ENCODE measurements at regions not wholly inside any gene's neighbourhood (a gene's known extent, or its start where the extent isn't known, plus 50 kb on each side); places are given as distances from the start of the nearest gene placed in this dataset.

DNA sequence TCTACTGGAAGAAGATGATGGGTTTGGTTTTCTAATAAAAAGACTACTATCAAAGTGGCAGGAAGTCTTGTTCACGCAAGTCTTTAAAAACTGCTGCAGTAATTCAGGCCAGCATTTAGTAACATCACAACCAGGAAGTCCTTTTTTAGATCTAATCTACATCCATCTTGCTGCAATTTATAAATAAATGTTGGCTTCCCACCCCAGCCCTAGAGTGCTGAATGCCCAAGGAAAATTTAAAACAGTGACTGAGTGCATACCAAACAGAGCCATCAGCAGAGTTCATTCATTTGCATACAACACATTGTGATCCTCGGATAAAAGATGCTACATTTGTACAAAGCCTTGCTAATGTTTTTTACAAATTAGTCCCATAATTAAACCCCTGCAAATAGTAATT, 72.1 kb downstream of the PHLDA1 start:
- intact Hi-C loops (cut with DNase I, micrococcal nuclease): no loop called here
- ChIA-PET CTCF (interaction anchor here (0.9 to 1.1 kb wide), 2 partner anchors 10 kb away, joined by 3 read pairs; no protein-coding TSS in a partner anchor), POLR2A (no interaction called here)
- no peaks in the 10 kb centered on the region for H3K36me3 ChIP-seq (ENCODE audit: insufficient read depth, low read length)
- no peak overlapping the region for H3K4me3 Mint-ChIP-seq
- no peaks in the 10 kb centered on the region for H3K9me3 Mint-ChIP-seq
- H3K4me1 ChIP-seq (ENCODE audit: insufficient read depth, low read length): peaks cover 6% of the 10 kb centered on the region
- no peaks in the 10 kb centered on the region for H3K36me3 Mint-ChIP-seq (ENCODE audit: low read depth)
- no peak overlapping the region for H3K4me3 ChIP-seq (ENCODE audit: low read length)
- TF ChIP-seq CTCF (IDR thresholded peaks at IDR 0.05): no peak
- ATAC-seq (ENCODE audit: poor library complexity): no peak
- H3K27me3 Mint-ChIP-seq: no peaks in the 10 kb centered on the region
- H3K27me3 ChIP-seq (ENCODE audit: control insufficient read depth in 1 of 2, insufficient read depth in 2 of 2, low read length in 2 of 2): no peaks in the 10 kb centered on the region
- peaks cover 17% of the 10 kb centered on the region for H3K4me1 Mint-ChIP-seq (ENCODE audit: low read depth)
- H3K27ac Mint-ChIP-seq: no peak overlapping the region
- no peak for DNase-seq
- no peaks in the 10 kb centered on the region for H3K9me3 ChIP-seq (ENCODE audit: control insufficient read depth in 1 of 2, insufficient read depth in 1 of 2, low read length in 2 of 2)
- H3K27ac ChIP-seq (ENCODE audit: low read depth in 1 of 2, low read length in 2 of 2): no peak overlapping the region

GRCh38 chr12:75959060-75959459, 72.5 kb downstream of the PHLDA1 start:
- intact Hi-C loops (cut with DNase I, micrococcal nuclease): no loop called here
- CTCF ChIA-PET: interaction anchor here (0.8 to 1.1 kb wide), 3 partner anchors 10 to 14 kb away, joined by 3 read pairs; no protein-coding TSS in a partner anchor
- peaks cover 17% of the 10 kb centered on the region for H3K4me1 Mint-ChIP-seq (ENCODE audit: low read depth)
- no peaks in the 10 kb centered on the region for H3K27me3 ChIP-seq (ENCODE audit: control insufficient read depth in 1 of 2, insufficient read depth in 2 of 2, low read length in 2 of 2)
- DNase-seq (no peak), ATAC-seq (ENCODE audit: poor library complexity) (no peak)
- no peaks in the 10 kb centered on the region for H3K36me3 Mint-ChIP-seq (ENCODE audit: low read depth)
- no peak overlapping the region for H3K27ac Mint-ChIP-seq
- H3K4me3 Mint-ChIP-seq: no peak overlapping the region
- no peak overlapping the region for H3K4me3 ChIP-seq (ENCODE audit: low read length)
- POLR2A ChIA-PET: no interaction called here
- H3K27me3 Mint-ChIP-seq: no peaks in the 10 kb centered on the region
- no peak for TF ChIP-seq CTCF (IDR thresholded peaks at IDR 0.05)
- peaks cover 6% of the 10 kb centered on the region for H3K4me1 ChIP-seq (ENCODE audit: insufficient read depth, low read length)
- H3K27ac ChIP-seq (ENCODE audit: low read depth in 1 of 2, low read length in 2 of 2): no peak overlapping the region
- H3K9me3 Mint-ChIP-seq: no peaks in the 10 kb centered on the region
- H3K9me3 ChIP-seq (ENCODE audit: control insufficient read depth in 1 of 2, insufficient read depth in 1 of 2, low read length in 2 of 2): no peaks in the 10 kb centered on the region
- no peaks in the 10 kb centered on the region for H3K36me3 ChIP-seq (ENCODE audit: insufficient read depth, low read length)

- intact Hi-C loops (cut with DNase I, micrococcal nuclease): no loop called here
- H3K9me3 Mint-ChIP-seq: no peaks in the 10 kb centered on the region
- H3K36me3 Mint-ChIP-seq (ENCODE audit: low read depth): no peaks in the 10 kb centered on the region
- H3K27me3 Mint-ChIP-seq: no peaks in the 10 kb centered on the region
- ATAC-seq (ENCODE audit: poor library complexity) (no peak), DNase-seq (no peak)
- no peak for TF ChIP-seq CTCF (IDR thresholded peaks at IDR 0.05)
- Histone ChIP-seq H3K27ac (ENCODE audit: low read depth in 1 of 2, low read length in 2 of 2) (no peak overlapping the region), H3K4me3 (ENCODE audit: low read length) (no peak overlapping the region), H3K4me1 (ENCODE audit: insufficient read depth, low read length) (peaks cover 4% of the 10 kb centered on the region), H3K36me3 (ENCODE audit: insufficient read depth, low read length) (no peaks in the 10 kb centered on the region), H3K27me3 (ENCODE audit: control insufficient read depth in 1 of 2, insufficient read depth in 2 of 2, low read length in 2 of 2) (no peaks in the 10 kb centered on the region), H3K9me3 (ENCODE audit: control insufficient read depth in 1 of 2, insufficient read depth in 1 of 2, low read length in 2 of 2) (no peaks in the 10 kb centered on the region)
- H3K4me3 Mint-ChIP-seq: no peak overlapping the region
- peaks cover 15% of the 10 kb centered on the region for H3K4me1 Mint-ChIP-seq (ENCODE audit: low read depth)
- ChIA-PET POLR2A (no interaction called here), CTCF (interaction anchor here (0.8 kb wide), 1 partner anchor 281 kb away, joined by 3 read pairs; no protein-coding TSS in a partner anchor)
- no peak overlapping the region for H3K27ac Mint-ChIP-seq
Observed at GRCh38 chr12:75955251-75955650, 76.3 kb downstream of the PHLDA1 start.

Data from CD4-positive, alpha-beta T cell (primary cell).